Eye (tissue), 1 donor: ENCODE measurements at regions not wholly inside any gene's neighbourhood (a gene's known extent, or its start where the extent isn't known, plus 50 kb on each side); places are given as distances from the start of the nearest gene placed in this dataset.
"Not testable (repeated sequence)": the region's sequence is repeated elsewhere in the genome, so short reads cannot be mapped to it uniquely, and the experiment has no call there.

Source experiments
- DNase-seq: peaks from one replicate; pipeline ENCODE4 v3.0.0-alpha.2; 2015

DNA sequence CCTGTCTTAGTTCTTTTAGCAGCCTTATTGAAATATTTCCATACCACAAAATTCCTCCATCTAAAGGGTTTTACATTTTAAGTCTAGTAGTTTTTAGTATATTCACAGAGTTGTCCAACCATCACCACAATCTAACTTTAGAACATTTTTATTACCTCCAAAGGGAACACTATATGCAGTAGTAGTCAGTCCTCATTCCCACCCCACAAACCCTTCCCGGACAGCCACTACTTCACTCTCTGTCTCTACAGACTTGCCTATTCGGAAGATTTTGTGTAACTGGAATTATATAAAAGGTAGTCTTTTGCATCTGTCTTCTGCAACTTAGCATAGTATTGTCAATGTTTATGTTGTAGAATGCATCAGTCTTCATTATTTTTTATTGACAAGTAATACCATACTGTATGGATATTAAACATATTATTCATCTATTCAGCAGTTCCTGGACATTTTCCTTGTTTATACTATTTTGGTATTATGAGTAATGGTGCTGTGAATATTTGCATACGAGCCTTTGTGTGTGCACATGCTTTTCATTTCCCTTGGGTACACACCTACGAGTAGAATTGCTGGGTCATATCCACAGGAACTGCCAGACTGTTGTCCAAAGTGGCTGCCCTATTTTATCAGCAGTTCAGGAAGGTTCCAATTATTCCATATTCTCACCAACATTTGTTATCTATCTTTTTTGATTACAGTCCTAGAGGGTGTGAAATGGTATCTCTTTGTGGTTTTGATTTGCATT is 60.9 kb upstream of the LANCL2 start:
- DNase-seq = no peak

DNA sequence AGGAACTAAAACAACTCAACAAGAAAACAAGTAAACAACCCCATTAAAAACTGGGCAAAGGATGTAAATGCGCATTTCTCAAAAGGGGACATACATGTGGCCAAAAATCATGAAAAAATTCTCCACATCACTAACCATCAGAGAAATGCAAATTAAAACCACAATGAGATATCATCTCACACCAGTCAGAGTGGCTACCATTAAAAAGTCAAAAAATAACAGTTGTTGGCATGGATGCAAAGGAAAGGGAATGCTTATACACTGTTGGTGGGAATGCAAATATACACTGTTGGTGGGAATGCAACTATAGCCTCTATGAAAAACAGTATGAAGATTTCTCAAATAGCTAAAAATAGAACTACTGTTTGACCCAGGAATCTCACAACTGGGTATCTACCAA is 60.0 kb upstream of the LANCL2 start:
- no peak for DNase-seq

DNA sequence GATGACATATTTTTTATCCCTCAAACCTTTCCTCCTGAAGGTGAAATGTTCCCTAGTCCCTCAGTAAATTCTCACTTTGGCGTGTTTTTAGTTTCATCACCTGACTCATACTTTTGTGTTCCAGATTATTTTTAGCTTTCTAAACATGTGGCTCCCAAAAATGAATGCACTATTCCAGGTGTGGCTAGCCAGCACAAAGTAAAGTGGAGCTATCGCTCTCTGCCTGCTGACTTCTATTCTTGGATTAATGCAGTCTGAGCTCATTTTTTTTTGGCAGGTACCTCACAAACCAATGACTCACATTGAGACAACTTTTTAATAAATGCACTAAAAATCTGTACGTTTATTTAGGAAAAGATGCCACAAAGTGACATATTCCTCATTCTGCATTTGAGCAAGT is 58.8 kb upstream of the LANCL2 start:
- no peak for DNase-seq

DNA sequence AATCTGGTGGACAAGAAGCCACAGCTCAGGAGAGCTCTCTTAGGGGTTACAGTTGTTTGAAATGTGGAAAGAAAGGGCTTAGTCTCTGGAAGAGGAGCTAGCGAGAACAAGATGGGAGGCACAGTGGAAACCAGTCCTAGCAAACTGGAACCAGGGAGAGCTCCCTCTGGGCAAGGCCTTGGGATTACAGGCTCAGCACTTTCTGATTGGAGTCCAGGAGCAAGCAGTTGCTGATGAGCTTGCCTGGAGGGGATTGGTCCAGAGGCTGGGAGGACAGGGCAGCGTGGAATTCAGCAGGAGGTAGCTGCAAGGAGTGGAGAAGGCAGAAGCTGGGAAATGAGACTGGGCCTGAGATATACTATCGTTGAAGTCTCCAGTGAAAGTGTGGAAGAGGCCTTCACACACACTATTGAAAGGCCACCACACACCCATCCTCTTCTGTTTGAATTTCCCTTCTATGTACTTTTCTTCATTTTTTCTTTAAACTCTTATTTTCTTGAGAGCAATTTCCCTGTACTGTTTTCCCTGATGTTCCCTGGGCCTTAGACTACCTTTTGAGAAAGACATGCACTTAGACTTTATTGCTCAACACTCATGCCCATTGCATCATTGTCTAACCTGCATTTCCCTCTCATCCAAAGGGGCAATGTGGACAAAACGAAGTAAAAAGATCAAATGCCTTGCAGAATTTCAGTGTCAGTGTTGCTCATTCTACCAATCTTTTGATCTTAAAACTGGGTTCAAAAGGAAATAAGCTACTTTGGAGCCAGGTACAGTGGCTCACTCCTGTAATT is 57.8 kb upstream of the LANCL2 start:
- DNase-seq = no peak

DNA sequence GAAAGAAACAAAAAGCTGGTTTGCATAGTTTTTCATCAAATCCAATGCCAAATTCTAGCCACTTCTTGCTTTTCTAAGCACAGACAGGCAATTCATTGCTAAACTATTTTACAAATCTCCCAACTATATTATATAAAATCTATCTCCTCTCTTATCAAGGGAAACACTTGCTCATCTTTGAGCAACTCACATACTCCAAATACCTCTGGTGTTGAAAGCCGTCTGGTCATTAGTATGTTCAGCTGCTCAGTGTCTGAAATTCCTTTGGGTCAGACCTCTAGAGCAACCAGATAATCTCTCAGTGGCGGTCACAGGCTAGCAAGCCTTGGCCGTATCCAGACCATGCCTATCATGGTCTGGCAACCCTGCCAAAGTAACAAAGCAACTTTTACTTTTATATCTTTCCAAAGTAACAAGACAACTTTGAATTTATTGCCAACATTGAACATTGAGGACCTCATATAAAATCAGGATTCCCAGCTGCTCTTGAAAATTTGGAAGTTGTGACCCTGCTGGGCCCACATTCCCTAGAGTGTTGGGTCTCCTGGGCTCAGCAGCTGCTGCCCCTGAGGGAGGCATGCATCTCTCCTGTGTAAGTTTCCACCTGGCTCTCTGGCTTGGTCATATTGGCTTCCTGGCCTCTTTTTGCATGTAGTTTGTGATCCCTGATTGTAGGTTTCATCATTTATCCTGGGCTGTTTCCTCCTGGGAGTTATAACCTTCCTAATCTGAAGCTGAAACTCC is 56.8 kb upstream of the LANCL2 start:
- DNase-seq = peak; percentile 14

DNA sequence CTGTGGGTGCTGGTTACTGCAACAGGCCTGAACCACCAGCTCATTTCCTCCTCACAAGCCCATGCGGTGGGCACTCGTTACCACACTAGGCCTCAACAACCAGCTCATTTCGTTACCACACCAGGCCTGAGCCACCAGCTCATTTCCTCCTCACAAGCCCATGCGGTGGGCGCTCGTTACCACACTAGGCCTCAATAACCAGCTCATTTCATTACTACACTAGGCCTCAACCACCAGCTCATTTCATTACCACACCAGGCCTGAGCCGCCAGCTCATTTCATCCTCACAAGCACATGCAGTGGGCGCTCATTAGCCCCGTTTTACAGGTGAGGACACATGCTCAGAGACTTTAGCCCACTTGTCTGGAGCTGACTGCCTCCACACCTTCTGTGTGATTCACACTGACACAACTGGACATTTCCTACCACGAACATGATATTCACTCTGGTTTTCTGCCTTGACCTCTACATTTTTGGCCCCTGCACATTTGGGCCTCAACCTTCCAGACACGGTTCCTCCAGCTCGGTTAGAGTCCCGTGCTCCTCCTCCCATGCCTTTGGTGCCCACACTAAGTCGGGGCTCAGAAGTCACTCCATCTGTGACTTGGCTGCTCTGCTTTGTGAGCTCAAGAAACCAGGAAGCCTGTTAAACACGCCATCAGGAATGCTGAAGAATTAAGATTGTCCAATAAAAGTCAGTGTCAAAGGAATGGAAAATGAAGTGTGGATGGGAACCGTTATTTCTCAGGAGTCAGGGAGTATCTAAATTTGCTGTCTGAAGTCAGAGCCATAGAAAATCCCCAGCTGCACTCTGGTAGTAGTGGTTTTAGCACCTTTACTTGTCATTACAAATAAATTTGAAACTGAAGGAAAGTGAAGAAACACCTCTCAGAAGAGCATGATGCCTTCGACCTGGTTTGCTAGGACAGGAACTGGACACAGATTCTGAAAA is 55.8 kb upstream of the LANCL2 start:
- no peak for DNase-seq

DNA sequence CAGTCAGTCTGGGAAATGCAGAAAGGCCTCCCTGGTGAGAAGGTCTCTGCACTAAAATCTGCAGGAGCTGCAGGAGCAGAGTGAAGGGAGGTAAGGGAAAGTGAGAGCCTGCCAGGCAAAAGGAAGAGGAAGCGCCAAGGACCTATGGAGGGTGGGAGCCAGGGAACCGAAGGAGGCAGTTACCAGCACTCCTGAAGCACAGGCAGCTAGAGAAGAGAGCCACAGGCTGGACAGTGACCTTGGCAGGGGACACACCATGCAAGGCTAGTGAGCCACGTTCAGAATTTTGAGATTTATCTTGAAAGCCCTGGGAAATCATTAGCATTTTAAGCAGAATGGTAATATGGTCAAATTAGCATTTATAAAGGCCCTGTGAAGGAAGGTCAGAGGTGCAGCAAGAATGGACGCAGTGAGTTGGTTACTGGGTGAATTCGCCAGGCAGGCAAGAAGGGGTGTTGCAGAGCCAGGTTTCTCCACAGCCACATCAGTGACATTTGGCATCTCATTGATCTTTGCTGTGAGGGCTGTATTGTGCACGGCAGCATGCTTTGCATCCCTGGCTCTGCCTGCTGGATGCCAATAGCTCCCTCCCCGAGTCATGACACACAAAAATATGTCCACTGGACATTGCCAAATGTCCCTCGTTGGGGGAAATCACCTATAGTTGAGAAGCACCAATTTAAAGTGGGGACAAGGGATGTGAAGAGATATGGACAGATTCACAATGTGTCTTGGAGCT is 54.7 kb upstream of the LANCL2 start:
- DNase-seq = no peak

DNA sequence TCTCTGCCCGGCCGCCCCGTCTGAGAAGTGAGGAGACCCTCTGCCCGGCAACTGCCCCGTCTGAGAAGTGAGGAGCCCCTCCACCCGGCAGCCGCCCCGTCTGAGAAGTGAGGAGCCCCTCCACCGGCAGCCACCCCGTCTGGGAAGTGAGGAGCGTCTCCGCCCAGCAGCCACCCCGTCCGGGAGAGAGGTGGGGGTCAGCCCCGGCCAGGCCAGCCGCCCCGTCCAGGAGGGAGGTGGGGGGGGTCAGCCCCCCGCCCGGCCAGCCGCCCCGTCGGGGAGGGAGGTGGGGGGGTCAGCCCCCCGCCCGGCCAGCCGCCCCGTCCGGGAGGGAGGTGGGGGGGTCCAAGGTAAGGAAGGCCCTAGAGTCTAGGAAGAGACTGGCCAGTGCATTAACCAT is 53.2 kb upstream of the LANCL2 start:
- not testable (repeated sequence) for DNase-seq

DNA sequence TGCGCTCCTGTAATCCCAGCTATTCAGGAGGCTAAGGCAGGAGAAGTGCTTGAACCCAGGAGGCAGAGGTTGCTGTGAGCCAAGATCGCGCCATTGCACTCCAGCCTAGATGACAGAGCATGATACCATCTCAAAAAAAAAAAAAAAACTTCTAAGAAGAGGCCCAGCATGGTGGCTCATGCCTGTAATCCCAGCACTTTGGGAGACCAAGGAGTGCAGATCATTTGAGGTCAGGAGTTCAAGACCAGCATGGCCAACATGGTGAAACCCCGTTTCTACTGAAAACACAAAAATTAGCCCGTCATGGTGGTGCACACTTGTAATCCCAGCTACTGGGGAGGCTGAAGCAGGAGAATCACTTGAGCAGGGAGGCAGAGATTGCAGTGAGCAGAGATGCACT is 51.5 kb upstream of the LANCL2 start:
- DNase-seq = not testable (repeated sequence)

DNA sequence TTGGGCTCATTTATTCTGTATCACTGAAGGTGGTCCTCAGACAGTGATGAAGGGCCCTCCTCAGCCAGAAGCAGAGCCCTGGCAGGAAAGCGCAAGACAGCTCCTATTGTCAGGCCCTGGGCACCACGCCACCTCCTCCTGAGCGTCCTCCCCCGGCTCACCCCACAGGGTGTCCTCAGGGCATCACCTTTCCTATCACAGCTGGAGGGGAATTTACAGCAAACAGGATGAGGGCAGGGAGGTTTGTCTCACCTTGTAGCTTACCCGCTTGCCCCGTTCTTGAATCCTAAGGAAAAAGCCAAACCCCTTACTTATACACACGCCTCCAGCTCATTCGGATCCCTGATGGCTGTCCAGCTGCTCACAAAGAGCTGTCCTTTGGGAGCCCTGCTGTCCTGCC is 50.2 kb upstream of the LANCL2 start:
- no peak for DNase-seq
